SK-N-SH (cell line): ENCODE measurements at regions not wholly inside any gene's neighbourhood (a gene's known extent, or its start where the extent isn't known, plus 50 kb on each side); places are given as distances from the start of the nearest gene placed in this dataset.

Experiments
- CTCF ChIA-PET: fragments of 300-600, 350-600 bp; formaldehyde crosslinking; extraction: SDS; loops from one replicate; lab custom pipeline; 2021; lab: Yijun Ruan, JAX
- POLR2A ChIA-PET: fragments of 350-600 bp; sonication (Branson Sonifier 250); formaldehyde crosslinking; extraction: SDS; loops from one replicate; lab custom pipeline; 2020; ENCODE audit warnings: antibody characterized with exemption, inconsistent platforms; lab: Yijun Ruan, JAX
- DNase-seq: peaks from one replicate; pipeline ENCODE4 v3.0.0; 2012
- H2AFZ ChIP-seq: fragments of 200-600 bp; sonication (generic); 2 replicates; pipeline ENCODE4 v1.8.1; 2016; ENCODE audit warnings: antibody characterized with exemption, mild to moderate bottlenecking, low read depth
- H3F3A ChIP-seq: fragments of 200-600 bp; sonication (generic); replicated peaks from 2 replicates; pipeline ENCODE3; 2016; ENCODE audit warnings: antibody characterized with exemption, mild to moderate bottlenecking; ENCODE audit not compliant: insufficient read depth
- H3K27ac ChIP-seq, 2 experiments: fragments of 200-500 bp in 1 of 2; fragments of 200-600 bp in 1 of 2; sonication (Bioruptor generic) in 1 of 2; sonication (generic), shearing (Covaris generic) in 1 of 2; 2 replicates each; pipeline versions ENCODE4 v1.5.1 to v1.6.1; 2014 to 2016; ENCODE audit warnings: low read depth in 2 of 2, inconsistent platforms in 1 of 2, low read length in 1 of 2, mild to moderate bottlenecking in 1 of 2, mixed read lengths in 1 of 2
- H3K27me3 ChIP-seq: fragments of 200-600 bp; sonication (generic), shearing (Covaris generic); 2 replicates; pipeline ENCODE4 v1.6.1; 2016; ENCODE audit warnings: mixed run types; ENCODE audit not compliant: insufficient read depth
- H3K36me3 ChIP-seq, 2 experiments: fragments of 200-500 bp in 1 of 2; fragments of 200-600 bp in 1 of 2; sonication (Bioruptor generic) in 1 of 2; sonication (generic) in 1 of 2; replicated peaks in 1 of 2; 2 replicates each; pipeline versions ENCODE3 to v1.5.1; 2014 to 2016; ENCODE audit warnings: low read length in 1 of 2, mild to moderate bottlenecking in 1 of 2; ENCODE audit not compliant: insufficient read depth in 2 of 2, control insufficient read depth in 1 of 2
- H3K4me1 ChIP-seq, 2 experiments: fragments of 200-500 bp in 1 of 2; fragments of 200-600 bp in 1 of 2; sonication (Bioruptor generic) in 1 of 2; sonication (generic), shearing (Covaris generic) in 1 of 2; 2 replicates each; pipeline versions ENCODE4 v1.5.1 to v1.6.1; 2014 to 2016; ENCODE audit warnings: low read depth in 1 of 2, low read length in 1 of 2, mixed run types in 1 of 2; ENCODE audit not compliant: insufficient read depth in 2 of 2, control insufficient read depth in 1 of 2
- H3K4me2 ChIP-seq: fragments of 200-600 bp; sonication (generic), shearing (Covaris generic); 2 replicates; pipeline ENCODE4 v1.6.1; 2017; ENCODE audit warnings: mixed run types
- H3K4me3 ChIP-seq, 2 experiments: fragments of 200-500 bp in 1 of 2; fragments of 200-600 bp in 1 of 2; sonication (Bioruptor generic) in 1 of 2; sonication (generic), shearing (Covaris generic) in 1 of 2; 2 replicates each; pipeline versions ENCODE4 v1.5.1 to v1.8.1; 2014 to 2016; ENCODE audit warnings: low read depth in 2 of 2, inconsistent platforms in 1 of 2, low read length in 1 of 2, mild to moderate bottlenecking in 1 of 2, mixed read lengths in 1 of 2, moderate library complexity in 1 of 2
- H3K79me2 ChIP-seq: fragments of 200-600 bp; sonication (generic); 2 replicates; pipeline ENCODE4 v1.8.1; 2017; ENCODE audit warnings: mild to moderate bottlenecking; ENCODE audit not compliant: insufficient read depth
- H3K9ac ChIP-seq: fragments of 200-600 bp; sonication (generic); 2 replicates; pipeline ENCODE4 v1.6.1; 2017; ENCODE audit warnings: mixed run types
- H3K9me2 ChIP-seq: fragments of 200-600 bp; sonication (generic); 2 replicates; pipeline ENCODE4 v1.6.1; 2017; ENCODE audit warnings: mixed run types
- H3K9me3 ChIP-seq: fragments of 200-600 bp; sonication (generic); 2 replicates; pipeline ENCODE4 v1.6.1; 2017; ENCODE audit warnings: mixed run types, mild to moderate bottlenecking, moderate library complexity
- H4K20me1 ChIP-seq: fragments of 200-600 bp; sonication (generic); 2 replicates; pipeline ENCODE4 v1.6.1; 2017; ENCODE audit warnings: mild to moderate bottlenecking, mixed run types; ENCODE audit not compliant: insufficient read depth
- CHD2 ChIP-seq: fragments of 150-350 bp; IDR thresholded peaks from 2 replicates; pipeline ENCODE4 v1.6.1; 2018; ENCODE audit warnings: low read length; ENCODE audit not compliant: partially characterized antibody
- CTCF ChIP-seq: fragments of 200-600 bp; sonication (generic); IDR thresholded peaks from 2 replicates; pipeline ENCODE4 v1.6.1; 2017; ENCODE audit warnings: antibody characterized with exemption, mild to moderate bottlenecking, moderate library complexity
- EZH2phosphoT487 ChIP-seq: fragments of 200-600 bp; sonication (generic); IDR thresholded peaks from 2 replicates; pipeline ENCODE4 v1.6.1; 2017; ENCODE audit warnings: low read depth, mixed run types, mild to moderate bottlenecking, antibody characterized with exemption, moderate library complexity, borderline replicate concordance
- FOSL2 ChIP-seq: IDR thresholded peaks from 2 replicates; pipeline ENCODE4 v1.4.0; 2012; ENCODE audit warnings: low read depth, mild to moderate bottlenecking, moderate library complexity, borderline replicate concordance
- FOXJ3 ChIP-seq: sonication (generic); formaldehyde crosslinking; IDR thresholded peaks from 2 replicates; pipeline ENCODE4 v1.5.1; 2020; ENCODE audit warnings: mild to moderate bottlenecking, missing genetic modification reagents
- FOXM1 ChIP-seq: IDR thresholded peaks from 2 replicates; pipeline ENCODE4 v1.4.0; 2012; ENCODE audit warnings: low read depth, mild to moderate bottlenecking
- GABPA ChIP-seq: IDR thresholded peaks from 2 replicates; pipeline ENCODE4 v1.4.0; 2012; ENCODE audit warnings: low read depth, mild to moderate bottlenecking
- JUND ChIP-seq: IDR thresholded peaks from 2 replicates; pipeline ENCODE4 v1.4.0; 2012
- MAX ChIP-seq: IDR thresholded peaks from 2 replicates; pipeline ENCODE4 v1.4.0; 2012; ENCODE audit warnings: low read depth
- MEF2A ChIP-seq: IDR thresholded peaks from 2 replicates; pipeline ENCODE4 v1.4.0; 2012; ENCODE audit warnings: low read depth, borderline replicate concordance
- NRF1 ChIP-seq: IDR thresholded peaks from 2 replicates; pipeline ENCODE4 v1.6.1; 2012; ENCODE audit warnings: low read depth, mild to moderate bottlenecking, low read length
- RCOR1 ChIP-seq: fragments of 150-350 bp; IDR thresholded peaks from 2 replicates; pipeline ENCODE4 v1.6.1; 2017; ENCODE audit warnings: antibody characterized with exemption, low read length
- SIN3A ChIP-seq: IDR thresholded peaks from 2 replicates; pipeline ENCODE4 v1.6.1; 2012; ENCODE audit warnings: low read depth, mild to moderate bottlenecking, low read length, moderate library complexity, borderline replicate concordance
- SMC3 ChIP-seq: IDR thresholded peaks from 2 replicates; pipeline ENCODE4 v1.6.1; 2012; ENCODE audit warnings: low read depth, low read length, improper control_type of control experiment
- TAF1 ChIP-seq: IDR thresholded peaks from 2 replicates; pipeline ENCODE4 v1.6.1; 2012; ENCODE audit warnings: low read depth, mild to moderate bottlenecking, low read length, moderate library complexity, borderline replicate concordance
- TCF12 ChIP-seq: IDR thresholded peaks from 2 replicates; pipeline ENCODE4 v1.4.0; 2012
- USF1 ChIP-seq: IDR thresholded peaks from 2 replicates; pipeline ENCODE4 v1.4.0; 2012; ENCODE audit warnings: low read depth, borderline replicate concordance
- USF2 ChIP-seq: fragments of 150-350 bp; IDR thresholded peaks from 2 replicates; pipeline ENCODE4 v1.6.1; 2017; ENCODE audit warnings: antibody characterized with exemption, low read length, low read depth, borderline replicate concordance
- ZBTB33 ChIP-seq: IDR thresholded peaks from 2 replicates; pipeline ENCODE4 v1.4.0; 2012; ENCODE audit warnings: low read depth, borderline replicate concordance
- WGBS: methylation state at CpG from one replicate; pipeline ENCODE4 v1.1.6; 2017; ENCODE audit warnings: low lambda C conversion rate; 5-methylcytosine and 5-hydroxymethylcytosine counted together

- peak overlapping the region; percentile 22; the same call in 1 of the 2 replicates for H3K9ac ChIP-seq
- TF ChIP-seq SMC3 = no peak
- peak; percentile 34; the same call in 1 of the 2 replicates for TF ChIP-seq USF1
- no peak for TF ChIP-seq MEF2A
- TF ChIP-seq FOXM1 = no peak
- POLR2A ChIA-PET = no interaction called here
These were observed 351.7 kb upstream of the ARID1B start for GRCh38 chr6:156425359-156426020.

GRCh38 chr6:156423829-156424228 is 353.3 kb upstream of the ARID1B start:
- no peaks in the 10 kb centered on the region for H3K79me2 ChIP-seq
- no peak overlapping the region for H3K9ac ChIP-seq
- 75% methylated on average over 3 of the region's 3 CpGs for WGBS
- no peak for DNase-seq
- no peaks in the 10 kb centered on the region for H3K36me3 ChIP-seq
- no peaks in the 10 kb centered on the region for H3K4me1 ChIP-seq
- H3K9me2 ChIP-seq = no peaks in the 10 kb centered on the region
- no peak overlapping the region for H3K4me3 ChIP-seq
- H3K9me3 ChIP-seq = no peaks in the 10 kb centered on the region; the same call in 1 of the 2 replicates
- H3F3A ChIP-seq = peaks cover 9% of the 10 kb centered on the region
- no peak overlapping the region for H3K4me2 ChIP-seq
- POLR2A ChIA-PET = no interaction called here
- H3K27ac ChIP-seq = no peak overlapping the region
- H2AFZ ChIP-seq = no peak overlapping the region
- H4K20me1 ChIP-seq = no peaks in the 10 kb centered on the region
- CTCF ChIA-PET = no interaction called here
- no peaks in the 10 kb centered on the region for H3K27me3 ChIP-seq
- TF ChIP-seq FOXJ3 (CRISPR knock-in tag) (no peak), USF2 (no peak), JUND (no peak), RCOR1 (no peak), ZBTB33 (no peak), EZH2phosphoT487 (no peak), SMC3 (no peak), USF1 (no peak), SIN3A (no peak), CHD2 (no peak), CTCF (no peak), GABPA (no peak), TAF1 (no peak), FOSL2 (no peak), TCF12 (no peak), NRF1 (no peak), MAX (no peak)

More at GRCh38 chr6:156425359-156426020, 351.7 kb upstream of the ARID1B start:
- H3K9me2 ChIP-seq = no peaks in the 10 kb centered on the region
- no peak overlapping the region for H3K4me3 ChIP-seq
- DNase-seq = no peak
- H3K27ac ChIP-seq = peak overlapping the region in 1 of 2 experiments; percentile 89; a peak in 2 of 4 replicates
- H4K20me1 ChIP-seq = no peaks in the 10 kb centered on the region
- H3K4me1 ChIP-seq = no peaks in the 10 kb centered on the region
- no peaks in the 10 kb centered on the region for H3K79me2 ChIP-seq
- 26% methylated on average over 6 of the region's 6 CpGs for WGBS
- no peaks in the 10 kb centered on the region; the same call in 1 of the 2 replicates for H3K9me3 ChIP-seq
- CTCF ChIA-PET = interaction anchor here (1.4 kb wide), 1 partner anchor 12 kb away, joined by 3 read pairs; no protein-coding TSS in a partner anchor
- H3K27me3 ChIP-seq = no peaks in the 10 kb centered on the region
- H3K36me3 ChIP-seq = no peaks in the 10 kb centered on the region
- no peak overlapping the region for H2AFZ ChIP-seq
- H3F3A ChIP-seq = peaks cover 9% of the 10 kb centered on the region
- H3K4me2 ChIP-seq = no peak overlapping the region; the same call in 1 of the 2 replicates
